ENCODE measurements at regions not wholly inside any gene's neighbourhood (a gene's known extent, or its start where the extent isn't known, plus 50 kb on each side); places are given as distances from the start of the nearest gene placed in this dataset.
"Not testable (repeated sequence)": the region's sequence is repeated elsewhere in the genome, so short reads cannot be mapped to it uniquely, and the experiment has no call there.

GRCh38 chr6:145092554-145092953 is 642.8 kb downstream of the EPM2A start:
- no peak for DNase-seq

- DNase-seq, result no peak
Measured at GRCh38 chr6:145093226-145093625, 642.1 kb downstream of the EPM2A start.

GRCh38 chr6:145096846-145097245 is 638.5 kb downstream of the EPM2A start:
- DNase-seq, result no peak

- not testable (repeated sequence) for DNase-seq
Measured at GRCh38 chr6:145098127-145098526, 637.2 kb downstream of the EPM2A start.

- no peak for DNase-seq
Measured at GRCh38 chr6:145099713-145100112, 635.6 kb downstream of the EPM2A start.

GRCh38 chr6:145110109-145110508 is 625.2 kb downstream of the EPM2A start:
- no peak for DNase-seq

- DNase-seq, result not testable (repeated sequence)
Measured at GRCh38 chr6:145111407-145111806, 623.9 kb downstream of the EPM2A start.

- DNase-seq, result no peak
Measured at GRCh38 chr6:145112711-145113148, 622.6 kb downstream of the EPM2A start.

GRCh38 chr6:145115638-145116037 is 619.7 kb downstream of the EPM2A start:
- no peak for DNase-seq

- no peak for DNase-seq
Measured at GRCh38 chr6:145116591-145117178, 618.6 kb downstream of the EPM2A start.

- no peak for DNase-seq
Measured at GRCh38 chr6:145118224-145118623, 617.1 kb downstream of the EPM2A start.

GRCh38 chr6:145119081-145119480 is 616.2 kb downstream of the EPM2A start:
- no peak for DNase-seq

- DNase-seq, result no peak
Measured at GRCh38 chr6:145132709-145133108, 602.6 kb downstream of the EPM2A start.

GRCh38 chr6:145135702-145136101 is 599.6 kb downstream of the EPM2A start:
- no peak for DNase-seq

GRCh38 chr6:145137425-145137824 is 597.9 kb downstream of the EPM2A start:
- no peak for DNase-seq

- DNase-seq, result no peak
Measured at GRCh38 chr6:145138469-145139139, 596.7 kb downstream of the EPM2A start.

GRCh38 chr6:145139140-145139850 is 596.0 kb downstream of the EPM2A start:
- DNase-seq, result no peak

GRCh38 chr6:145139895-145140294 is 595.4 kb downstream of the EPM2A start:
- no peak for DNase-seq

- DNase-seq, result no peak
Measured at GRCh38 chr6:145141572-145141971, 593.7 kb downstream of the EPM2A start.

- no peak for DNase-seq
Measured at GRCh38 chr6:145142958-145143357, 592.4 kb downstream of the EPM2A start.

- no peak for DNase-seq
Measured at GRCh38 chr6:145143379-145143778, 591.9 kb downstream of the EPM2A start.

- no peak for DNase-seq
Measured at GRCh38 chr6:145147559-145147958, 587.8 kb downstream of the EPM2A start.

GRCh38 chr6:145147981-145148749 is 587.2 kb downstream of the EPM2A start:
- peak; percentile 30 for DNase-seq
